SK-N-MC (cell line): ENCODE measurements at regions not wholly inside any gene's neighbourhood (a gene's known extent, or its start where the extent isn't known, plus 50 kb on each side); places are given as distances from the start of the nearest gene placed in this dataset.
A peak's percentile ranks its signal among the peaks of the same experiment; 100 is the strongest.

Experiments used
- DNase-seq: peaks from one replicate; pipeline ENCODE4 v3.0.0-alpha.2; 2011; ENCODE audit warnings: low read depth, low spot score
- H3K27ac ChIP-seq: fragments of 200-600 bp; sonication (generic); 2 replicates; pipeline ENCODE4 v1.5.1; 2016; ENCODE audit warnings: mixed run types
- H3K36me3 ChIP-seq: fragments of 200-600 bp; sonication (generic); 2 replicates; pipeline ENCODE4 v1.6.1; 2017; ENCODE audit warnings: antibody characterized with exemption, low read length, mixed read lengths; ENCODE audit not compliant: insufficient read depth
- H3K4me3 ChIP-seq: fragments of 200-600 bp; sonication (generic); 2 replicates; pipeline ENCODE4 v1.5.1; 2016
- H3K9ac ChIP-seq: fragments of 200-600 bp; sonication (generic); 2 replicates; pipeline ENCODE4 v1.8.0; 2017; ENCODE audit warnings: mixed run types, mixed read lengths; ENCODE audit not compliant: insufficient read length
- H3K9me3 ChIP-seq: fragments of 200-600 bp; sonication (generic); 2 replicates; pipeline ENCODE4 v1.6.1; 2017; ENCODE audit warnings: low read depth, mild to moderate bottlenecking, antibody characterized with exemption, low read length, moderate library complexity, mixed read lengths
- EZH2 ChIP-seq: fragments of 200-600 bp; sonication (generic); IDR thresholded peaks from one replicate; pipeline ENCODE4 v1.6.1; 2017; ENCODE audit warnings: antibody characterized with exemption
- FOXP2 ChIP-seq: optimal IDR thresholded peaks from 2 replicates; pipeline ENCODE3; 2011; ENCODE audit warnings: mild to moderate bottlenecking, moderate library complexity; ENCODE audit not compliant: insufficient read depth; ENCODE audit errors: extremely low read length, control extremely low read depth
- POLR2AphosphoS5 ChIP-seq: IDR thresholded peaks from 2 replicates; pipeline ENCODE4 v1.6.1; 2012; ENCODE audit warnings: mild to moderate bottlenecking, low read depth, low read length, borderline replicate concordance

GRCh38 chr14:61201171-61201570 lies 80.0 kb downstream of the TMEM30B start:
- Histone ChIP-seq H3K4me3 (no peak overlapping the region), H3K9ac (no peak overlapping the region), H3K9me3 (no peaks in the 10 kb centered on the region), H3K36me3 (no peaks in the 10 kb centered on the region), H3K27ac (no peak overlapping the region)
- DNase-seq, result no peak
- TF ChIP-seq POLR2AphosphoS5 (no peak), FOXP2 (no peak), EZH2 (no peak)

DNA sequence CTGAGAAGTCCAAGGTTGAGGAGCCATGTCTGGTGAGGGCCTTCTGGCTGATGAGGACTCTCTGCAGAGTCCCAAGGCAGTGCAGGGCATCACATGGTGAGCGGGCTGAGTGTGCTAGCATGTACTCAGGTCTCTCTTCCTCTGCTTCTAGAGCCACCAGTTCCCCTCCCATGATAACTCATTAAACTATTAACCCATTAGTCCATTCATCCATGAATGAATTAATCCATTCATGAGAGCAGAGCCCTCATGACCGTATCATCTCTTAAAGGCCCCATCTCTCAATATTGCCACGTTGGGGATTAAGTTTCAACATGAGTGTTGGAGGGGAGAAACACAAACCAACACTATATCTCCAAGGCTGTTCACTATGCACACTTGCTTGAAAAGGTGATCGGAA lies 83.7 kb downstream of the TMEM30B start:
- H3K9me3 ChIP-seq, result no peaks in the 10 kb centered on the region
- no peak overlapping the region for H3K9ac ChIP-seq
- H3K4me3 ChIP-seq, result no peak overlapping the region
- H3K36me3 ChIP-seq, result no peaks in the 10 kb centered on the region
- H3K27ac ChIP-seq, result no peak overlapping the region
- no peak for DNase-seq
- TF ChIP-seq FOXP2 (no peak), EZH2 (no peak), POLR2AphosphoS5 (no peak)

GRCh38 chr14:61196792-61197191 lies 84.3 kb downstream of the TMEM30B start:
- H3K27ac ChIP-seq, result no peak overlapping the region
- no peaks in the 10 kb centered on the region for H3K36me3 ChIP-seq
- DNase-seq, result no peak
- no peak overlapping the region for H3K4me3 ChIP-seq
- TF ChIP-seq EZH2, result no peak
- no peak for TF ChIP-seq POLR2AphosphoS5
- no peak for TF ChIP-seq FOXP2
- no peaks in the 10 kb centered on the region for H3K9me3 ChIP-seq
- no peak overlapping the region for H3K9ac ChIP-seq

- Histone ChIP-seq H3K9ac (no peak overlapping the region), H3K9me3 (no peaks in the 10 kb centered on the region), H3K36me3 (no peaks in the 10 kb centered on the region), H3K4me3 (no peak overlapping the region), H3K27ac (no peak overlapping the region)
- TF ChIP-seq EZH2 (no peak), FOXP2 (no peak), POLR2AphosphoS5 (no peak)
- no peak for DNase-seq
Measured at GRCh38 chr14:61196034-61196433, 85.1 kb downstream of the TMEM30B start.

- TF ChIP-seq POLR2AphosphoS5 (no peak), EZH2 (no peak), FOXP2 (no peak)
- Histone ChIP-seq H3K36me3 (no peaks in the 10 kb centered on the region), H3K4me3 (no peak overlapping the region), H3K9me3 (no peaks in the 10 kb centered on the region), H3K27ac (no peak overlapping the region), H3K9ac (no peak overlapping the region)
- no peak for DNase-seq
Measured at GRCh38 chr14:61193476-61193875, 87.7 kb downstream of the TMEM30B start.

GRCh38 chr14:61192989-61193388 lies 88.1 kb downstream of the TMEM30B start:
- TF ChIP-seq EZH2, result no peak
- TF ChIP-seq POLR2AphosphoS5, result no peak
- H3K4me3 ChIP-seq, result no peak overlapping the region
- 0 out of 2 replicates have a peak overlapping the region, but pooled peaks have one; percentile 2 for H3K27ac ChIP-seq
- no peaks in the 10 kb centered on the region for H3K9me3 ChIP-seq
- H3K36me3 ChIP-seq, result no peaks in the 10 kb centered on the region
- DNase-seq, result no peak
- H3K9ac ChIP-seq, result no peak overlapping the region

- no peaks in the 10 kb centered on the region for H3K36me3 ChIP-seq
- no peaks in the 10 kb centered on the region for H3K9me3 ChIP-seq
- no peak for TF ChIP-seq POLR2AphosphoS5
- TF ChIP-seq FOXP2, result no peak
- no peak for TF ChIP-seq EZH2
- no peak for DNase-seq
- no peak overlapping the region for H3K4me3 ChIP-seq
- no peak overlapping the region for H3K9ac ChIP-seq
- H3K27ac ChIP-seq, result no peak overlapping the region
Measured at GRCh38 chr14:61191733-61192132, 89.4 kb downstream of the TMEM30B start.

- no peaks in the 10 kb centered on the region for H3K36me3 ChIP-seq
- no peak overlapping the region for H3K9ac ChIP-seq
- H3K9me3 ChIP-seq, result no peaks in the 10 kb centered on the region
- no peak overlapping the region for H3K27ac ChIP-seq
- TF ChIP-seq FOXP2 (no peak), EZH2 (no peak), POLR2AphosphoS5 (no peak)
- H3K4me3 ChIP-seq, result no peak overlapping the region
- DNase-seq, result no peak
Measured at GRCh38 chr14:61190341-61190740, 90.8 kb downstream of the TMEM30B start.

- Histone ChIP-seq H3K27ac (no peak overlapping the region), H3K4me3 (no peak overlapping the region), H3K9ac (no peak overlapping the region), H3K9me3 (no peaks in the 10 kb centered on the region), H3K36me3 (no peaks in the 10 kb centered on the region)
- TF ChIP-seq EZH2 (no peak), POLR2AphosphoS5 (no peak), FOXP2 (no peak)
- no peak for DNase-seq
Measured at GRCh38 chr14:61188978-61189808, 91.9 kb downstream of the TMEM30B start.
